RWPE2 (cell line): ENCODE measurements at regions not wholly inside any gene's neighbourhood (a gene's known extent, or its start where the extent isn't known, plus 50 kb on each side); places are given as distances from the start of the nearest gene placed in this dataset.

Source experiments
- ATAC-seq: fragments of 200-7000 bp; cut with Tn5 transposase; 3 replicates; pipeline ENCODE4 v1.9.1; 2021; ENCODE audit warnings: low read depth
- DNase-seq: peaks from one replicate; pipeline ENCODE4 v3.0.0-alpha.2; 2020; ENCODE audit warnings: low spot score
- H3K27ac ChIP-seq: fragments of 450-650 bp; 2 replicates; pipeline ENCODE4 v1.5.1; 2017; ENCODE audit warnings: mild to moderate bottlenecking; ENCODE audit not compliant: poor library complexity, severe bottlenecking
- H3K27me3 ChIP-seq: fragments of 250-450 bp; sonication (Bioruptor Pico); 2 replicates; pipeline ENCODE4 v1.5.1; 2021; ENCODE audit warnings: mild to moderate bottlenecking, moderate library complexity; ENCODE audit not compliant: insufficient read depth, poor library complexity, severe bottlenecking
- H3K36me3 ChIP-seq: fragments of 250-450 bp; sonication (Bioruptor Pico); 2 replicates; pipeline ENCODE4 v1.5.1; 2020; ENCODE audit warnings: low read depth, mild to moderate bottlenecking, moderate library complexity
- H3K4me1 ChIP-seq: fragments of 250-450 bp; sonication (Bioruptor Pico); 2 replicates; pipeline ENCODE4 v1.5.1; 2021; ENCODE audit warnings: mild to moderate bottlenecking, moderate library complexity; ENCODE audit not compliant: insufficient read depth, poor library complexity, severe bottlenecking
- H3K4me3 ChIP-seq: fragments of 250-450 bp; sonication (Bioruptor Pico); 2 replicates; pipeline ENCODE4 v1.5.1; 2021; ENCODE audit warnings: mild to moderate bottlenecking, moderate library complexity; ENCODE audit not compliant: severe bottlenecking
- H3K9me3 ChIP-seq: fragments of 250-450 bp; sonication (Bioruptor Pico); 2 replicates; pipeline ENCODE4 v1.5.1; 2021; ENCODE audit warnings: mild to moderate bottlenecking, moderate library complexity; ENCODE audit not compliant: severe bottlenecking
- CTCF ChIP-seq: fragments of 450-650 bp; IDR thresholded peaks from one replicate; pipeline ENCODE4 v1.5.1; 2017; ENCODE audit warnings: mild to moderate bottlenecking, moderate library complexity; ENCODE audit not compliant: poor library complexity, severe bottlenecking

- DNase-seq (no peak), ATAC-seq (no peak)
- H3K4me3 ChIP-seq, result no peak overlapping the region
- TF ChIP-seq CTCF, result no peak
- no peaks in the 10 kb centered on the region for H3K9me3 ChIP-seq
- H3K27ac ChIP-seq, result no peak overlapping the region
- no peaks in the 10 kb centered on the region for H3K36me3 ChIP-seq
- no peaks in the 10 kb centered on the region for H3K4me1 ChIP-seq
- no peaks in the 10 kb centered on the region for H3K27me3 ChIP-seq
Measured at GRCh38 chr18:41449612-41450011, 505.4 kb upstream of the PIK3C3 start.

- no peaks in the 10 kb centered on the region for H3K27me3 ChIP-seq
- no peak overlapping the region for H3K27ac ChIP-seq
- TF ChIP-seq CTCF, result no peak
- H3K4me1 ChIP-seq, result no peaks in the 10 kb centered on the region
- H3K9me3 ChIP-seq, result no peaks in the 10 kb centered on the region
- no peak for ATAC-seq
- no peak overlapping the region for H3K4me3 ChIP-seq
- H3K36me3 ChIP-seq, result no peaks in the 10 kb centered on the region
- no peak for DNase-seq
Measured at GRCh38 chr18:41444943-41445342, 510.1 kb upstream of the PIK3C3 start.

GRCh38 chr18:41436772-41437171 is 518.3 kb upstream of the PIK3C3 start:
- Histone ChIP-seq H3K9me3 (no peaks in the 10 kb centered on the region), H3K36me3 (no peaks in the 10 kb centered on the region), H3K4me1 (no peaks in the 10 kb centered on the region), H3K27me3 (no peaks in the 10 kb centered on the region), H3K27ac (no peak overlapping the region), H3K4me3 (no peak overlapping the region)
- ATAC-seq (peak; percentile 80), DNase-seq (no peak)
- no peak for TF ChIP-seq CTCF

- Histone ChIP-seq H3K4me3 (no peak overlapping the region), H3K9me3 (peaks cover 2% of the 10 kb centered on the region), H3K27me3 (peaks cover 7% of the 10 kb centered on the region), H3K36me3 (no peaks in the 10 kb centered on the region), H3K4me1 (no peaks in the 10 kb centered on the region), H3K27ac (no peak overlapping the region)
- DNase-seq (no peak), ATAC-seq (no peak)
- TF ChIP-seq CTCF, result no peak
Measured at GRCh38 chr18:41418598-41418997, 536.4 kb upstream of the PIK3C3 start.

- no peak for TF ChIP-seq CTCF
- H3K9me3 ChIP-seq, result peaks cover 2% of the 10 kb centered on the region
Measured at GRCh38 chr18:41416044-41416443, 539.0 kb upstream of the PIK3C3 start.

More at GRCh38 chr18:41416044-41416443, 539.0 kb upstream of the PIK3C3 start:
- H3K4me3 ChIP-seq, result no peak overlapping the region
- H3K27ac ChIP-seq, result no peak overlapping the region
- peaks cover 7% of the 10 kb centered on the region for H3K27me3 ChIP-seq
- ATAC-seq, result no peak
- H3K4me1 ChIP-seq, result no peaks in the 10 kb centered on the region
- no peak for DNase-seq
- no peaks in the 10 kb centered on the region for H3K36me3 ChIP-seq
